Prostate gland (tissue), 2 donors: ENCODE measurements at regions not wholly inside any gene's neighbourhood (a gene's known extent, or its start where the extent isn't known, plus 50 kb on each side); places are given as distances from the start of the nearest gene placed in this dataset.

Experiments
- DNase-seq: peaks from one replicate; pipeline ENCODE4 v3.0.0-alpha.2; 2019; ENCODE audit warnings: low spot score
- H3K27ac ChIP-seq, 2 donors: fragments of 200-600 bp; sonication (generic); 2 replicates each; pipeline ENCODE4 v1.5.1; 2017 to 2019
- H3K27me3 ChIP-seq: fragments of 200-600 bp; sonication (generic); replicated peaks from 2 replicates; pipeline ENCODE4 v1.5.1; 2019; ENCODE audit not compliant: insufficient read depth
- H3K36me3 ChIP-seq, 2 donors: fragments of 200-600 bp; sonication (generic); 1 replicate in 1 of 2; 2 replicates in 1 of 2; pipeline versions ENCODE4 v1.5.1 to v1.8.1; 2017 to 2019
- H3K4me1 ChIP-seq: fragments of 200-600 bp; sonication (generic); replicated peaks from 2 replicates; pipeline ENCODE4 v1.5.1; 2019
- H3K4me3 ChIP-seq, 2 donors: fragments of 200-600 bp; sonication (generic); 2 replicates each; pipeline ENCODE4 v1.5.1; 2017 to 2019
- H3K9me3 ChIP-seq: fragments of 200-600 bp; sonication (generic); 2 replicates; pipeline ENCODE4 v1.5.1; 2017
- CTCF ChIP-seq, 4 experiments: fragments of 200-600 bp in 2 of 4; fragments of 450-650 bp in 2 of 4; sonication (generic) in 2 of 4; IDR thresholded peaks; 1 replicate in 3 of 4; 2 replicates in 1 of 4; pipeline ENCODE4 v1.5.1; 2016 to 2019; ENCODE audit warnings: antibody characterized with exemption in 4 of 4, mild to moderate bottlenecking in 2 of 4, moderate library complexity in 2 of 4
- POLR2A ChIP-seq: fragments of 450-650 bp; IDR thresholded peaks from one replicate; pipeline ENCODE4 v1.6.1; 2016; ENCODE audit warnings: antibody characterized with exemption, mild to moderate bottlenecking
- POLR2AphosphoS5 ChIP-seq: sonication (generic); formaldehyde crosslinking; IDR thresholded peaks from one replicate; pipeline ENCODE4 v1.6.1; 2017; ENCODE audit warnings: antibody characterized with exemption
- WGBS: methylation state at CpG from one replicate; pipeline ENCODE4 v1.1.5; 2018; 5-methylcytosine and 5-hydroxymethylcytosine counted together
- intact Hi-C: fragments of 100-400 bp; cut with DNase I; formaldehyde crosslinking; loops from one replicate; pipeline ENCODE4 v1.14.2; 2022

GRCh38 chr1:29506678-29507225, 270.4 kb downstream of the PTPRU start:
- H3K4me3 ChIP-seq = no peak overlapping the region
- 60% methylated on average over 12 of the region's 12 CpGs for WGBS
- H3K9me3 ChIP-seq = no peaks in the 10 kb centered on the region
- no peaks in the 10 kb centered on the region for H3K27me3 ChIP-seq
- intact Hi-C loops = no loop called here
- no peak for DNase-seq
- no peaks in the 10 kb centered on the region for H3K36me3 ChIP-seq
- TF ChIP-seq POLR2AphosphoS5 (no peak), POLR2A (no peak), CTCF (IDR thresholded peaks at IDR 0.05) (no peak)
- no peak overlapping the region for H3K27ac ChIP-seq
- H3K4me1 ChIP-seq = no peaks in the 10 kb centered on the region

GRCh38 chr1:29505532-29506220, 269.4 kb downstream of the PTPRU start:
- H3K27me3 ChIP-seq = no peaks in the 10 kb centered on the region
- H3K36me3 ChIP-seq = no peaks in the 10 kb centered on the region
- H3K4me1 ChIP-seq = no peaks in the 10 kb centered on the region
- WGBS = 84% methylated on average over 10 of the region's 10 CpGs
- no peak overlapping the region for H3K4me3 ChIP-seq
- no peak for DNase-seq
- intact Hi-C loops = no loop called here
- TF ChIP-seq POLR2AphosphoS5 = no peak
- TF ChIP-seq POLR2A = no peak
- TF ChIP-seq CTCF (IDR thresholded peaks at IDR 0.05) = no peak
- H3K9me3 ChIP-seq = no peaks in the 10 kb centered on the region
- H3K27ac ChIP-seq = no peak overlapping the region

- no peaks in the 10 kb centered on the region for H3K4me1 ChIP-seq
- H3K27ac ChIP-seq = no peak overlapping the region
- 95% methylated on average over 8 of the region's 8 CpGs for WGBS
- H3K36me3 ChIP-seq = no peaks in the 10 kb centered on the region
- TF ChIP-seq POLR2AphosphoS5 (no peak), CTCF (IDR thresholded peaks at IDR 0.05) (no peak), POLR2A (no peak)
- H3K27me3 ChIP-seq = no peaks in the 10 kb centered on the region
- no peak for DNase-seq
- no peaks in the 10 kb centered on the region for H3K9me3 ChIP-seq
- intact Hi-C loops = no loop called here
- no peak overlapping the region for H3K4me3 ChIP-seq
Measured at GRCh38 chr1:29504709-29505410, 268.5 kb downstream of the PTPRU start.

GRCh38 chr1:29504196-29504595, 267.9 kb downstream of the PTPRU start:
- no peaks in the 10 kb centered on the region for H3K36me3 ChIP-seq
- H3K27ac ChIP-seq = no peak overlapping the region
- WGBS = 17% methylated on average over 4 of the region's 4 CpGs
- no peak for DNase-seq
- H3K27me3 ChIP-seq = peaks cover 3% of the 10 kb centered on the region
- no peak overlapping the region for H3K4me3 ChIP-seq
- no peaks in the 10 kb centered on the region for H3K9me3 ChIP-seq
- H3K4me1 ChIP-seq = no peaks in the 10 kb centered on the region
- intact Hi-C loops = no loop called here
- TF ChIP-seq CTCF (IDR thresholded peaks at IDR 0.05) = no peak
- no peak for TF ChIP-seq POLR2AphosphoS5
- no peak for TF ChIP-seq POLR2A
